ENCODE measurements at regions not wholly inside any gene's neighbourhood (a gene's known extent, or its start where the extent isn't known, plus 50 kb on each side); places are given as distances from the start of the nearest gene placed in this dataset.

- intact Hi-C loops (cut with micrococcal nuclease) = no loop called here
- no TSS peak for BruUV-seq (replicated peaks)
Measured at GRCh38 chr11:27203077-27203647, 159.9 kb downstream of the CCDC34 start.

More at GRCh38 chr11:27203077-27203647, 159.9 kb downstream of the CCDC34 start:
- no peak overlapping the region for H2AFZ ChIP-seq (ENCODE audit: low read depth, low read length)
- DNase-seq (ENCODE audit: extremely low read depth in 1 of 4, low spot score in 3 of 4) = no peak
- no peak overlapping the region for H3K9ac ChIP-seq (ENCODE audit: insufficient read depth in 1 of 2, low read depth in 2 of 2, low read length in 2 of 2)
- no peaks in the 10 kb centered on the region for H3K27me3 ChIP-seq (ENCODE audit: control insufficient read depth in 2 of 2, insufficient read depth in 2 of 2, low read length in 2 of 2)
- H3K9me1 ChIP-seq (ENCODE audit: control insufficient read depth, insufficient read depth, low read length) = no peaks in the 10 kb centered on the region
- no peak overlapping the region for H3K4me3 ChIP-seq
- no peaks in the 10 kb centered on the region for H3K9me3 ChIP-seq (replicated peaks; ENCODE audit: control insufficient read depth, insufficient read depth, low read depth, low read length)
- no peak for TF ChIP-seq ZNF12 (CRISPR knock-in tag; IDR thresholded peaks at IDR 0.05)
- no peak for TF ChIP-seq ZNF75A (CRISPR knock-in tag; IDR thresholded peaks at IDR 0.05)
- no peak for TF ChIP-seq PYGO2 (tag; IDR thresholded peaks at IDR 0.05)
- no peak for TF ChIP-seq BMI1 (IDR thresholded peaks at IDR 0.05; ENCODE audit: low read length)
- no peak for TF ChIP-seq ZNF696 (CRISPR knock-in tag; conservative IDR thresholded peaks at IDR 0.05)
- TF ChIP-seq SIX5 (IDR thresholded peaks at IDR 0.05; ENCODE audit: borderline replicate concordance in 1 of 2, insufficient read depth in 1 of 2, low read depth in 1 of 2, low read length in 2 of 2) = no peak
- no peak for TF ChIP-seq ZNF280B (CRISPR knock-in tag; IDR thresholded peaks at IDR 0.05)
- TF ChIP-seq BRCA1 (IDR thresholded peaks at IDR 0.05) = no peak
- no peak for TF ChIP-seq BRCA1 (CRISPR knock-in tag; IDR thresholded peaks at IDR 0.05)
- H3K4me2 ChIP-seq (ENCODE audit: insufficient read depth, low read length) = no peak overlapping the region
- H3K79me2 ChIP-seq (ENCODE audit: control insufficient read depth, insufficient read depth, low read length) = no peaks in the 10 kb centered on the region
- no peaks in the 10 kb centered on the region for H4K20me1 ChIP-seq (replicated peaks; ENCODE audit: control insufficient read depth, insufficient read depth, low read length)
- ChIA-PET CTCF (ENCODE audit: low intra/inter-chr PET ratio) (no interaction called here), POLR2A (interaction anchor here (0.9 to 2.0 kb wide), 2 partner anchors 270 to 283 kb away, joined by 4 to 6 read pairs; no protein-coding TSS in a partner anchor)
- H3K36me3 ChIP-seq (ENCODE audit: control insufficient read depth, insufficient read depth, low read length) = no peaks in the 10 kb centered on the region
- in situ Hi-C loops (cut with MboI) = no loop called here
- peaks cover 11 to 40% of the 10 kb centered on the region in 2 experiments; a peak in 4 of 5 replicates for H3K4me1 ChIP-seq (replicated peaks in 1 of 2; ENCODE audit: control insufficient read depth in 2 of 2, insufficient read depth in 2 of 2, low read length in 2 of 2)
- ATAC-seq = no peak
- FAIRE-seq = no peak
- 51% methylated on average over 4 of the region's 5 CpGs for WGBS (ENCODE audit: insufficient coverage, low coverage, missing lambda C conversion rate)
- H3K27ac ChIP-seq (ENCODE audit: extremely low read depth, low read depth, low read length) = no peak overlapping the region

Measured in K562 (cell line).